ENCODE measurements at regions not wholly inside any gene's neighbourhood (a gene's known extent, or its start where the extent isn't known, plus 50 kb on each side); places are given as distances from the start of the nearest gene placed in this dataset.

GRCh38 chr7:47689558-47689957 lies 107.6 kb upstream of the TNS3 start:
- no peak for TF ChIP-seq CTCF (conservative IDR thresholded peaks at IDR 0.05 in 1 of 2, IDR thresholded peaks at IDR 0.05 in 1 of 2; ENCODE audit: low read depth in 1 of 2, low read length in 2 of 2)
- no peak for TF ChIP-seq EZH2 (IDR thresholded peaks at IDR 0.05; ENCODE audit: low read length, missing control alignments)

Data from fibroblast of lung (primary cell).